HepG2 (cell line): ENCODE measurements at regions not wholly inside any gene's neighbourhood (a gene's known extent, or its start where the extent isn't known, plus 50 kb on each side); places are given as distances from the start of the nearest gene placed in this dataset.

Source experiments
- ATAC-seq: fragments of 200-7000 bp; cut with Tn5 transposase; 3 replicates; pipeline ENCODE4 v1.9.1; 2020; ENCODE audit warnings: mild to moderate bottlenecking, moderate library complexity
- BruUV-seq: library from RNA; stranded (reverse); fragments of 400-500 nt; replicated peaks from 2 replicates; lab custom pipeline; 2021; lab: Mats Ljungman, UMichigan
- CTCF ChIA-PET: fragments of 300-600 bp; formaldehyde crosslinking; extraction: SDS; loops from one replicate; lab custom pipeline; 2021; ENCODE audit warnings: low total read pairs, inconsistent platforms, low intra/inter-chr PET ratio; lab: Yijun Ruan, JAX
- POLR2A ChIA-PET: fragments of 350-600 bp; sonication (Branson Sonifier 250); formaldehyde crosslinking; loops from one replicate; lab custom pipeline; 2020; ENCODE audit warnings: antibody characterized with exemption, inconsistent platforms; lab: Yijun Ruan, JAX
- DNase-seq: peaks from one replicate; pipeline ENCODE4 v3.0.0-alpha.2; 2015; ENCODE audit warnings: low spot score
- FAIRE-seq: peaks from 3 replicates; lab custom pipeline; 2011; peaks lifted over from hg19 to GRCh38; lab: Jason Lieb, UNC
- H2AFZ ChIP-seq: one replicate; pipeline ENCODE4 v1.6.1; 2011; ENCODE audit warnings: low read length, inconsistent platforms
- H3K27ac ChIP-seq: fragments of 300-600 bp; 3 replicates; pipeline ENCODE4 v1.8.0; 2011; ENCODE audit warnings: mixed run types, mild to moderate bottlenecking, mixed read lengths, low read length, inconsistent platforms; ENCODE audit not compliant: insufficient read depth; ENCODE audit errors: extremely low read length
- H3K27me3 ChIP-seq, 2 experiments: fragments of 200-600 bp in 1 of 2; 2 replicates in 1 of 2; 3 replicates in 1 of 2; pipeline versions ENCODE4 v1.6.0 to v1.8.0; 2011; ENCODE audit warnings: low read length in 2 of 2, mild to moderate bottlenecking in 2 of 2, moderate library complexity in 2 of 2, inconsistent platforms in 1 of 2; ENCODE audit not compliant: insufficient read depth in 2 of 2, control insufficient read depth in 1 of 2
- H3K36me3 ChIP-seq, 2 experiments: fragments of 200-600 bp in 1 of 2; replicated peaks in 1 of 2; 2 replicates in 1 of 2; 3 replicates in 1 of 2; pipeline versions ENCODE4 v1.5.1 to v1.8.0; 2011; ENCODE audit warnings: low read length in 2 of 2, inconsistent platforms in 1 of 2; ENCODE audit not compliant: insufficient read depth in 2 of 2, control insufficient read depth in 1 of 2
- H3K4me1 ChIP-seq: 2 replicates; pipeline ENCODE4 v1.5.1; 2012; ENCODE audit warnings: low read length, inconsistent platforms; ENCODE audit not compliant: insufficient read depth
- H3K4me2 ChIP-seq: 2 replicates; pipeline ENCODE4 v1.6.0; 2011; ENCODE audit warnings: low read depth, low read length, inconsistent platforms
- H3K4me3 ChIP-seq, 3 experiments: fragments of 200-600 bp in 1 of 3; sonication (generic), shearing (Covaris generic) in 1 of 3; replicated peaks in 1 of 3; 2 replicates each; pipeline ENCODE4 v1.5.1; 2011 to 2016; ENCODE audit warnings: low read length in 3 of 3, inconsistent platforms in 2 of 3, low read depth in 2 of 3, mild to moderate bottlenecking in 2 of 3, control low read depth in 1 of 3, mixed read lengths in 1 of 3; ENCODE audit not compliant: insufficient read depth in 1 of 3
- H3K79me2 ChIP-seq: one replicate; pipeline ENCODE4 v1.6.1; 2011; ENCODE audit warnings: low read length, inconsistent platforms; ENCODE audit not compliant: insufficient read depth
- H3K9ac ChIP-seq: 2 replicates; pipeline ENCODE4 v1.6.0; 2011; ENCODE audit warnings: mild to moderate bottlenecking, low read depth, low read length, inconsistent platforms; ENCODE audit not compliant: insufficient read depth
- H3K9me3 ChIP-seq: 2 replicates; pipeline ENCODE4 v1.5.1; 2012; ENCODE audit warnings: mild to moderate bottlenecking, low read length
- H4K20me1 ChIP-seq: 2 replicates; pipeline ENCODE4 v1.6.0; 2011; ENCODE audit warnings: inconsistent platforms, mild to moderate bottlenecking, low read length, moderate library complexity; ENCODE audit not compliant: insufficient read depth
- AGO1 ChIP-seq: fragments of 200-400 bp; formaldehyde crosslinking; IDR thresholded peaks from 2 replicates; pipeline ENCODE4 v1.6.1; 2017; ENCODE audit warnings: mild to moderate bottlenecking, low read depth, low read length, moderate library complexity; ENCODE audit not compliant: poor library complexity, severe bottlenecking
- ATAD3A ChIP-seq: sonication (generic); formaldehyde crosslinking; IDR thresholded peaks from 2 replicates; pipeline ENCODE4 v1.4.0; 2020; ENCODE audit warnings: missing genetic modification reagents
- ATRX ChIP-seq: sonication (generic); formaldehyde crosslinking; IDR thresholded peaks from 2 replicates; pipeline ENCODE4 v1.4.0; 2020; ENCODE audit warnings: missing genetic modification reagents, borderline replicate concordance
- DNMT3B ChIP-seq: conservative IDR thresholded peaks from 2 replicates; pipeline ENCODE4 v1.6.1; 2016; ENCODE audit warnings: missing biosample characterization, control low read depth
- EED ChIP-seq: sonication (generic); formaldehyde crosslinking; IDR thresholded peaks from 2 replicates; pipeline ENCODE4 v1.5.0; 2020; ENCODE audit warnings: mild to moderate bottlenecking, missing genetic modification reagents
- JARID2 ChIP-seq: sonication (generic); formaldehyde crosslinking; IDR thresholded peaks from 2 replicates; pipeline ENCODE4 v1.8.1; 2023; ENCODE audit warnings: missing genetic modification reagents, inconsistent platforms; ENCODE audit not compliant: insufficient replicate concordance
- MZF1 ChIP-seq: sonication (generic); formaldehyde crosslinking; IDR thresholded peaks from 2 replicates; pipeline ENCODE4 v1.8.1; 2023; ENCODE audit warnings: mild to moderate bottlenecking, missing genetic modification reagents, borderline replicate concordance
- NR2F6 ChIP-seq, 2 experiments: IDR thresholded peaks; 2 replicates each; pipeline ENCODE4 v1.6.1; 2016; ENCODE audit warnings: antibody characterized with exemption in 1 of 2, mild to moderate bottlenecking in 1 of 2
- RAD21 ChIP-seq: fragments of 450-650 bp; formaldehyde crosslinking; IDR thresholded peaks from 2 replicates; pipeline ENCODE4 v1.5.0; 2020; ENCODE audit warnings: mild to moderate bottlenecking
- RARA ChIP-seq: IDR thresholded peaks from 2 replicates; pipeline ENCODE4 v1.6.1; 2016; ENCODE audit warnings: missing genetic modification reagents, missing compliant biosample characterization
- ZEB1 ChIP-seq: IDR thresholded peaks from 2 replicates; pipeline ENCODE4 v1.6.1; 2012; ENCODE audit warnings: mild to moderate bottlenecking, low read depth, inconsistent platforms; ENCODE audit not compliant: insufficient replicate concordance
- ZNF12 ChIP-seq: sonication (generic); formaldehyde crosslinking; IDR thresholded peaks from 2 replicates; pipeline ENCODE4 v1.5.0; 2020; ENCODE audit warnings: missing genetic modification reagents
- ZNF234 ChIP-seq: sonication (generic); formaldehyde crosslinking; conservative IDR thresholded peaks from 2 replicates; pipeline ENCODE4 v1.5.1; 2020; ENCODE audit warnings: mild to moderate bottlenecking, missing genetic modification reagents
- ZNF3 ChIP-seq: IDR thresholded peaks from 2 replicates; pipeline ENCODE4 v1.7.0; 2017; ENCODE audit warnings: inconsistent platforms
- ZNF446 ChIP-seq: sonication (generic); formaldehyde crosslinking; IDR thresholded peaks from 2 replicates; pipeline ENCODE4 v1.5.0; 2020; ENCODE audit warnings: mild to moderate bottlenecking, missing genetic modification reagents
- ZNF543 ChIP-seq: sonication (generic); formaldehyde crosslinking; IDR thresholded peaks from 2 replicates; pipeline ENCODE4 v1.4.0; 2020; ENCODE audit warnings: mild to moderate bottlenecking, missing genetic modification reagents
- ZNF777 ChIP-seq: sonication (generic); formaldehyde crosslinking; IDR thresholded peaks from 2 replicates; pipeline ENCODE4 v1.4.0; 2020; ENCODE audit warnings: missing genetic modification reagents
- WGBS: methylation state at CpG from one replicate; pipeline ENCODE4 v1.1.6; 2017; ENCODE audit warnings: low lambda C conversion rate; 5-methylcytosine and 5-hydroxymethylcytosine counted together
- in situ Hi-C: cut with HindIII; loops from 2 replicates; pipeline ENCODE4 v1.10.0; 2017; ENCODE audit warnings: low pct_unique_long_range_greater_than_20kb; ENCODE audit not compliant: extremely low pct_ligation_motif_present
- intact Hi-C: fragments of 100-400 bp; cut with micrococcal nuclease; formaldehyde crosslinking; loops from one replicate; pipeline ENCODE4 v1.10.0; 2022; ENCODE audit not compliant: unreplicated experiment

DNA sequence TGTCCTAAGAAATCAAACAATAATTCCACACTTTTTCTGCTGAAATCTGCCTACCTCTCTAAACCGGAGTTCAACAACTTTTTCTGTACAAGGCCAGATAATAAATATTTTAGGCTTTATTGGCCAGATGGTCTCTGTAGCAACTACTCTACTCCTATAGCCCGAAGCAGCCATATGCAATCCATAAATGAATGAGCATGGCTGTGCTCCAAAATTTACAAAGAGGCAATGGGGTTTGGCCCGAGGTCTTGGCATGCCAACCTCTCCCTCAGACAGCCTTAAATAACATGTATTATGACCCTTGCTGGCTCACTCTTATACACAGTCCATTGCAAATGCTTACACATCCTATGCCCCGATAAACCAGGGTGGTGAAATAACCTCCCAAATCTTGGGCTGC, 98.6 kb upstream of the GPM6A start:
- H3K79me2 ChIP-seq: no peaks in the 10 kb centered on the region
- H2AFZ ChIP-seq: no peak overlapping the region
- no peaks in the 10 kb centered on the region for H3K4me1 ChIP-seq
- H3K4me2 ChIP-seq: no peak overlapping the region
- ATAC-seq (no peak), DNase-seq (no peak), FAIRE-seq (no peak)
- H3K9ac ChIP-seq: no peak overlapping the region
- H3K27me3 ChIP-seq: no peaks in the 10 kb centered on the region; a peak in 1 of 5 replicates
- TF ChIP-seq ZNF543 (CRISPR knock-in tag) (no peak), ATRX (CRISPR knock-in tag) (no peak), ZNF12 (CRISPR knock-in tag) (no peak), JARID2 (CRISPR knock-in tag) (no peak), ZNF777 (CRISPR knock-in tag) (no peak), DNMT3B (CRISPR knock-in tag) (no peak), ZNF3 (CRISPR knock-in tag) (no peak), ZNF234 (no peak), EED (CRISPR knock-in tag) (no peak), MZF1 (CRISPR knock-in tag) (no peak)
- CTCF ChIA-PET: no interaction called here
- H3K36me3 ChIP-seq: no peaks in the 10 kb centered on the region
- no peak overlapping the region for H3K4me3 ChIP-seq
- in situ Hi-C loops: no loop called here
- 18% methylated on average over 4 of the region's 4 CpGs for WGBS
- no peaks in the 10 kb centered on the region for H3K9me3 ChIP-seq
- no TSS peak for BruUV-seq
- H3K27ac ChIP-seq: no peak overlapping the region
- intact Hi-C loops: no loop called here
- H4K20me1 ChIP-seq: no peaks in the 10 kb centered on the region
- POLR2A ChIA-PET: no interaction called here

DNA sequence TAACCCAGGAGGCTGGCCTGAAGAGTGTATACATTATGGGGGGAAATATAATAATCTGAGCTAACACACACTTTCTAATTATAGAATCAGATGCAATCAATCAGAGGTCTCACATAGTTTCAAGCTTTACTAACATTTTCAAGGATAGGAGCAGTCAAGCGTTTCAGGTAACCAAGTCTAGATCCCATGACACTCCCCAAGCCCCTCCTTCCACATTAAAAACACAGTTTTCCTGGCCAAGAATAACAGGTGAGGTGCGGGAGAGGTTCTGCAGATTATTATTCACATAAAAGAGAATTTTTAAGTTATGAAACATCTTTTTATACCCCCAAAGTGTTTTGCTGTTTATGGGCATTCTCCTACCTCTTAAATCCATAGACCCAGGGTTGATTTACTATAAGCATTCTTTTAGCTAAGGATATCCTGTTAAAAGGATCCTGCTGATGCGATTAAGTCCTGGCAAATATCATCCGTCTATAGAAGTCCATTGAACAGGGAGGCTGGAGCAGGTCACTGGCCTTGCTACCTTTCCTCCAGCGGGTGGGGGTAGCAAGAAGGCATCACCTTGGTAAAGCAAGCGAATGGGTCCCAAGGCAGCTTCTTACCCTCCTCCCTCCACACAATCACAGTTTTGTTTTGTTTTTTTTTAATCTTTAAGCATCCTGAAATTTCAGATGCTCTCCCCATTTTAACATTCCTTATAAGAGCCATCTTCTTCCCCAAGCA, 104.7 kb upstream of the GPM6A start:
- in situ Hi-C loops: no loop called here
- H3K27me3 ChIP-seq: no peaks in the 10 kb centered on the region
- H3K9me3 ChIP-seq: no peaks in the 10 kb centered on the region
- H4K20me1 ChIP-seq: no peaks in the 10 kb centered on the region
- intact Hi-C loops: no loop called here
- no peak overlapping the region for H2AFZ ChIP-seq
- ChIA-PET CTCF (no interaction called here), POLR2A (no interaction called here)
- 3% methylated on average over 6 of the region's 6 CpGs for WGBS
- H3K4me2 ChIP-seq: no peak overlapping the region
- no peaks in the 10 kb centered on the region for H3K79me2 ChIP-seq
- no peak overlapping the region for H3K27ac ChIP-seq
- DNase-seq: no peak
- no TSS peak for BruUV-seq
- H3K4me3 ChIP-seq: no peak overlapping the region
- FAIRE-seq: no peak
- no peaks in the 10 kb centered on the region for H3K4me1 ChIP-seq
- H3K9ac ChIP-seq: no peak overlapping the region
- ATAC-seq: no peak
- no peaks in the 10 kb centered on the region for H3K36me3 ChIP-seq
- TF ChIP-seq AGO1 (no peak), ZEB1 (no peak), RARA (CRISPR knock-in tag) (no peak), NR2F6 (IDR thresholded peaks at IDR 0.05) (no peak), NR2F6 (CRISPR knock-in tag; IDR thresholded peaks at IDR 0.05) (no peak), RAD21 (no peak), ZNF446 (CRISPR knock-in tag) (no peak), ATAD3A (CRISPR knock-in tag) (no peak)
